ENCODE measurements at regions not wholly inside any gene's neighbourhood (a gene's known extent, or its start where the extent isn't known, plus 50 kb on each side); places are given as distances from the start of the nearest gene placed in this dataset.

DNA sequence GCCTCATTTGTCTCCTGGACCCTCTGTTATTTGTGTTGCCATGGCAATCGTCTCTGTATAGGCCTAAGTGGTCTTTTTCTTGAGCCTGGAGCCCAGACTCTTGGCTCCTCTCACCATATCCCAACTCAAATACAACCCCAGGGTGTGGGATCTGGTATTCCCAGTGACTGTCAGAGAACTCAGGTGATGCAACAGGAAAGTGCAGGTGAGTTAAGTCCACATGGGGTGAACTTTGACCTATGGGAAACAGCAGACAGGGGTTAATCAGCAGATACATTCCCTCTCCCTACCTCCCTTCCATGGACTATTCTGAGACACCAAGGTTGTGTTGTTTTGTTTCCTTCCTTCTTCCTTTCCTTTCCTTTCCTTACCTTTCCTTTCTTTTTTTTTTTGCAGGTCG is 130.9 kb upstream of the RPS6KA3 start:
- TF ChIP-seq, protein P1, sequence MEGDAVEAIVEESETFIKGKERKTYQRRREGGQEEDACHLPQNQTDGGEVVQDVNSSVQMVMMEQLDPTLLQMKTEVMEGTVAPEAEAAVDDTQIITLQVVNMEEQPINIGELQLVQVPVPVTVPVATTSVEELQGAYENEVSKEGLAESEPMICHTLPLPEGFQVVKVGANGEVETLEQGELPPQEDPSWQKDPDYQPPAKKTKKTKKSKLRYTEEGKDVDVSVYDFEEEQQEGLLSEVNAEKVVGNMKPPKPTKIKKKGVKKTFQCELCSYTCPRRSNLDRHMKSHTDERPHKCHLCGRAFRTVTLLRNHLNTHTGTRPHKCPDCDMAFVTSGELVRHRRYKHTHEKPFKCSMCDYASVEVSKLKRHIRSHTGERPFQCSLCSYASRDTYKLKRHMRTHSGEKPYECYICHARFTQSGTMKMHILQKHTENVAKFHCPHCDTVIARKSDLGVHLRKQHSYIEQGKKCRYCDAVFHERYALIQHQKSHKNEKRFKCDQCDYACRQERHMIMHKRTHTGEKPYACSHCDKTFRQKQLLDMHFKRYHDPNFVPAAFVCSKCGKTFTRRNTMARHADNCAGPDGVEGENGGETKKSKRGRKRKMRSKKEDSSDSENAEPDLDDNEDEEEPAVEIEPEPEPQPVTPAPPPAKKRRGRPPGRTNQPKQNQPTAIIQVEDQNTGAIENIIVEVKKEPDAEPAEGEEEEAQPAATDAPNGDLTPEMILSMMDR (IDR thresholded peaks at IDR 0.05): no peak
- no peak for TF ChIP-seq POLR2A (IDR thresholded peaks at IDR 0.05)
